ENCODE measurements at regions not wholly inside any gene's neighbourhood (a gene's known extent, or its start where the extent isn't known, plus 50 kb on each side); places are given as distances from the start of the nearest gene placed in this dataset.

GRCh38 chr5:60382716-60383115 is 317.2 kb downstream of the DEPDC1B start:
- TF ChIP-seq CTCF (IDR thresholded peaks at IDR 0.05) (peak in 1 of 5 experiments; percentile 8), POLR2A (IDR thresholded peaks at IDR 0.05) (no peak), POLR2AphosphoS5 (IDR thresholded peaks at IDR 0.05) (no peak), EP300 (IDR thresholded peaks at IDR 0.05; ENCODE audit: low read depth) (no peak)

All from transverse colon (tissue), 4 donors.